GM23248 (cell line): ENCODE measurements at regions not wholly inside any gene's neighbourhood (a gene's known extent, or its start where the extent isn't known, plus 50 kb on each side); places are given as distances from the start of the nearest gene placed in this dataset.
A peak's percentile ranks its signal among the peaks of the same experiment; 100 is the strongest.

Experiments
- DNase-seq: peaks from one replicate; pipeline ENCODE4 v3.0.0-alpha.2; 2015
- H2AFZ ChIP-seq: fragments of 200-600 bp; sonication (generic); 2 replicates; pipeline ENCODE4 v1.6.1; 2016; ENCODE audit warnings: antibody characterized with exemption
- H3F3A ChIP-seq: fragments of 200-600 bp; sonication (generic); 2 replicates; pipeline ENCODE4 v1.6.1; 2016; ENCODE audit warnings: mild to moderate bottlenecking, antibody characterized with exemption, mixed run types; ENCODE audit not compliant: insufficient read depth
- H3K27ac ChIP-seq: fragments of 200-600 bp; sonication (generic); 2 replicates; pipeline ENCODE4 v1.5.1; 2016; ENCODE audit warnings: mild to moderate bottlenecking
- H3K27me3 ChIP-seq: fragments of 200-600 bp; sonication (generic); replicated peaks from 2 replicates; pipeline ENCODE4 v1.6.1; 2016; ENCODE audit warnings: mild to moderate bottlenecking; ENCODE audit not compliant: insufficient read depth
- H3K36me3 ChIP-seq: fragments of 200-600 bp; sonication (generic); 2 replicates; pipeline ENCODE4 v1.6.1; 2016; ENCODE audit warnings: low read depth, mild to moderate bottlenecking
- H3K4me1 ChIP-seq: fragments of 200-600 bp; sonication (generic); 2 replicates; pipeline ENCODE4 v1.6.1; 2016; ENCODE audit warnings: mild to moderate bottlenecking; ENCODE audit not compliant: insufficient read depth
- H3K4me2 ChIP-seq: fragments of 200-600 bp; sonication (generic); one replicate; pipeline ENCODE4 v1.6.1; 2016; ENCODE audit warnings: mild to moderate bottlenecking; ENCODE audit not compliant: unreplicated experiment
- H3K4me3 ChIP-seq: fragments of 200-600 bp; sonication (generic); 2 replicates; pipeline ENCODE4 v1.5.1; 2016; ENCODE audit warnings: mild to moderate bottlenecking
- H3K79me2 ChIP-seq: fragments of 200-600 bp; sonication (generic); 2 replicates; pipeline ENCODE4 v1.6.1; 2016; ENCODE audit warnings: mild to moderate bottlenecking; ENCODE audit not compliant: insufficient read depth
- H3K9ac ChIP-seq: fragments of 200-600 bp; sonication (generic); 2 replicates; pipeline ENCODE4 v1.6.1; 2016; ENCODE audit warnings: mild to moderate bottlenecking
- H3K9me2 ChIP-seq: fragments of 200-600 bp; sonication (generic); 2 replicates; pipeline ENCODE4 v1.6.1; 2016; ENCODE audit warnings: mixed run types, mild to moderate bottlenecking, moderate library complexity; ENCODE audit not compliant: insufficient read depth
- H3K9me3 ChIP-seq: fragments of 200-600 bp; sonication (generic); one replicate; pipeline ENCODE4 v1.6.1; 2017; ENCODE audit warnings: low read depth
- H4K20me1 ChIP-seq: fragments of 200-600 bp; sonication (generic); 2 replicates; pipeline ENCODE4 v1.6.0; 2016; ENCODE audit not compliant: insufficient read depth
- EZH2 ChIP-seq: fragments of 200-600 bp; sonication (generic); IDR thresholded peaks from 2 replicates; pipeline ENCODE4 v1.6.1; 2018; ENCODE audit warnings: antibody characterized with exemption, mild to moderate bottlenecking; ENCODE audit not compliant: insufficient read depth, poor library complexity, severe bottlenecking
- EZH2phosphoT487 ChIP-seq: fragments of 200-600 bp; sonication (generic); IDR thresholded peaks from 2 replicates; pipeline ENCODE4 v1.6.1; 2018; ENCODE audit warnings: antibody characterized with exemption, moderate library complexity, mild to moderate bottlenecking, low read depth; ENCODE audit not compliant: insufficient read depth
- WGBS, 2 experiments: methylation state at CpG; one replicate each; pipeline ENCODE4 v1.1.6; 2015 to 2017; ENCODE audit warnings: low lambda C conversion rate in 2 of 2, low coverage in 1 of 2; ENCODE audit errors: missing lambda C conversion rate in 2 of 2; 5-methylcytosine and 5-hydroxymethylcytosine counted together
- in situ Hi-C: fragments of 300-500 bp; cut with MboI; formaldehyde crosslinking; loops from 2 replicates; pipeline ENCODE4 v1.15.0; 2020

DNA sequence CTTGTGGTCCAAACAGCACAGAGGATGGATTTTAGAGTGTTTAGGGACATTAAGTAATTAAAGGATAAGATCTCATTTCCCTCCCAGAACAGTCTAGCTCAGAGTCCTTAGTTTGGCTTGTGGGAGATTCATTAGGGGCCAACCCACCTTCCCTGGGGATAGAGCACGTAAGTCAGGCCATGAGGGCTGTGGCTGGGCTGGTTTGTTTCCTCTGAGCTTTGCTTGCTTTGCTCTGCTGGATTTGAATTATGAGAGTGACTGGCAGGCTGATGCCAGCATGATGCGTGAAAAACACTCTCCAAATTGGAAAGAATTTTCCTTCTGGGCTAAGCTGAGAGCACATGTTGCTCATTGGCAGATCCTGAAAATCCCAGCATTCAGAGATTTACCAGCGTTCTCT, 84.7 kb upstream of the HEPHL1 start:
- H3F3A ChIP-seq = 0 out of 2 replicates have a peak, but pooled peaks cover 5% of the 10 kb centered on the region
- H2AFZ ChIP-seq = no peak overlapping the region
- H3K36me3 ChIP-seq = no peaks in the 10 kb centered on the region
- H3K79me2 ChIP-seq = no peaks in the 10 kb centered on the region
- no peaks in the 10 kb centered on the region for H3K9me3 ChIP-seq
- no peak overlapping the region for H3K9ac ChIP-seq
- in situ Hi-C loops = no loop called here
- H3K9me2 ChIP-seq = no peaks in the 10 kb centered on the region
- H3K4me2 ChIP-seq = no peak overlapping the region
- TF ChIP-seq EZH2phosphoT487 = no peak
- no peak for TF ChIP-seq EZH2
- H3K27ac ChIP-seq = no peak overlapping the region
- peaks cover 4% of the 10 kb centered on the region; the same call in 1 of the 2 replicates for H3K4me1 ChIP-seq
- H4K20me1 ChIP-seq = no peaks in the 10 kb centered on the region
- no peak for DNase-seq
- no peak overlapping the region for H3K4me3 ChIP-seq
- peaks cover 40% of the 10 kb centered on the region for H3K27me3 ChIP-seq
- WGBS, 2 experiments = 14 to 18% methylated on average over 3 of the region's 3 CpGs

GRCh38 chr11:93939084-93939760, 81.9 kb upstream of the HEPHL1 start:
- Histone ChIP-seq H3K4me1 (peaks cover 4% of the 10 kb centered on the region; the same call in 1 of the 2 replicates), H2AFZ (no peak overlapping the region), H3K36me3 (no peaks in the 10 kb centered on the region), H3K4me2 (no peak overlapping the region), H3K27ac (no peak overlapping the region), H4K20me1 (no peaks in the 10 kb centered on the region), H3K9me3 (no peaks in the 10 kb centered on the region), H3K4me3 (no peak overlapping the region), H3K79me2 (no peaks in the 10 kb centered on the region), H3K9me2 (no peaks in the 10 kb centered on the region), H3K27me3 (peaks cover 35% of the 10 kb centered on the region), H3F3A (0 out of 2 replicates have a peak, but pooled peaks cover 5% of the 10 kb centered on the region), H3K9ac (no peak overlapping the region)
- peak; percentile 52 for DNase-seq
- in situ Hi-C loops = no loop called here
- TF ChIP-seq EZH2phosphoT487 = no peak
- no peak for TF ChIP-seq EZH2
- 34 to 42% methylated on average over 5 of the region's 5 CpGs for WGBS, 2 experiments

GRCh38 chr11:93940395-93940794, 80.8 kb upstream of the HEPHL1 start:
- Histone ChIP-seq H3K27me3 (peaks cover 25% of the 10 kb centered on the region), H3K27ac (no peak overlapping the region), H3K36me3 (no peaks in the 10 kb centered on the region), H3K4me2 (no peak overlapping the region), H4K20me1 (no peaks in the 10 kb centered on the region), H3K9me3 (no peaks in the 10 kb centered on the region), H2AFZ (no peak overlapping the region), H3K9ac (no peak overlapping the region), H3K4me3 (no peak overlapping the region), H3K9me2 (no peaks in the 10 kb centered on the region), H3F3A (0 out of 2 replicates have a peak, but pooled peaks cover 5% of the 10 kb centered on the region), H3K4me1 (peaks cover 5% of the 10 kb centered on the region), H3K79me2 (no peaks in the 10 kb centered on the region)
- DNase-seq = no peak
- TF ChIP-seq EZH2phosphoT487 (no peak), EZH2 (no peak)
- in situ Hi-C loops = no loop called here
- 79 to 82% methylated on average over 2 of the region's 2 CpGs for WGBS, 2 experiments

DNA sequence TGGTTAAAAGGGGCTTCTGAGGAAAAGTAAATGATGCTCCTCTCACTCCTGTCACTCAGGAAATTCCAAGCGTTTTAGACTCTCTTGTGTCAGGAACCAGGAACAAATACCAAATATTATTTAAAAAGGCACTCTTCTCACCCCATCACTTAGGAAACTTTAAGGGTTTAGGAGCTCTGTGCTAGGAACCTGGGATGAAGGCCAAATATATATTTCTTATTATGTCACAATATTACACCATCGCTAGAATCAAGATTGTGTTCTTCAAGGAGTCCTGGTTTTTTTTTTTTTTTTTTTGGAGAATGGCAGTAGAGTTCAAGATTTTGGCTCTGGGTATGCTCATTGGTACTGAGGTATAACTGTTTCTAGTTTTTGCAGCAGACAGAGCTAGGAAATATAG, 79.0 kb upstream of the HEPHL1 start:
- no peak for DNase-seq
- Histone ChIP-seq H3K4me1 (peaks cover 10% of the 10 kb centered on the region), H3F3A (0 out of 2 replicates have a peak, but pooled peaks cover 5% of the 10 kb centered on the region), H3K27ac (no peak overlapping the region), H3K4me3 (no peak overlapping the region), H3K9ac (no peak overlapping the region), H3K79me2 (no peaks in the 10 kb centered on the region), H3K27me3 (0 out of 2 replicates have a peak, but pooled peaks cover 9% of the 10 kb centered on the region), H3K9me2 (no peaks in the 10 kb centered on the region), H2AFZ (no peak overlapping the region), H3K4me2 (no peak overlapping the region), H3K36me3 (no peaks in the 10 kb centered on the region), H4K20me1 (no peaks in the 10 kb centered on the region), H3K9me3 (no peaks in the 10 kb centered on the region)
- WGBS, 2 experiments = 24 to 29% methylated on average over 2 of the region's 2 CpGs
- in situ Hi-C loops = no loop called here
- TF ChIP-seq EZH2 (no peak), EZH2phosphoT487 (no peak)

DNA sequence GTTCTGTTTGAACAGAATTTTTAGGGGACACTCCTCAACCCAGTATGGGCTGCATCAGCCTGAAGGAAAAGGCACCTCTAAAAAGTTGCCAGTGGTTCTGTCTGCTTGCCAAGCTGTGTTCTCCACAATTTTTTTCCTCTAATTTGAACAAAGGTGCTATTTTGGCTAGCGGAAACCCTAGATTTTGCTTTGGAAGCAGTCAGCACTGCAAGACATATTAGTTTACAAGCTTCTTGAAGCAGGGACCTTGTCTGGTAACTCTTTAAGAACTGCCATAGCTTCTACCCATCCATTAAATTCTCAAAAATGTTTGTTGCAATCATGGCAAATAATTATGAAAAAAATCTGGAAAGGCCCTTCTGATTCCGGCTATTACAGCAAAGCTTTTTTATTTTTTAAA, 75.6 kb upstream of the HEPHL1 start:
- H3K79me2 ChIP-seq = no peaks in the 10 kb centered on the region
- H3K4me3 ChIP-seq = no peak overlapping the region
- in situ Hi-C loops = no loop called here
- no peaks in the 10 kb centered on the region for H3K36me3 ChIP-seq
- no peak overlapping the region for H2AFZ ChIP-seq
- peaks cover 13% of the 10 kb centered on the region for H3K4me1 ChIP-seq
- TF ChIP-seq EZH2 = no peak
- no peak for TF ChIP-seq EZH2phosphoT487
- H3F3A ChIP-seq = no peaks in the 10 kb centered on the region
- no peak overlapping the region for H3K27ac ChIP-seq
- no peaks in the 10 kb centered on the region for H3K9me2 ChIP-seq
- H3K4me2 ChIP-seq = no peak overlapping the region
- WGBS, 2 experiments = 21 to 46% methylated on average over 2 of the region's 2 CpGs
- peak; percentile 5 for DNase-seq
- peaks cover 19% of the 10 kb centered on the region; the same call in 1 of the 2 replicates for H3K27me3 ChIP-seq
- no peaks in the 10 kb centered on the region for H4K20me1 ChIP-seq
- no peak overlapping the region for H3K9ac ChIP-seq
- no peaks in the 10 kb centered on the region for H3K9me3 ChIP-seq
